IMR-90 (cell line): ENCODE measurements at regions not wholly inside any gene's neighbourhood (a gene's known extent, or its start where the extent isn't known, plus 50 kb on each side); places are given as distances from the start of the nearest gene placed in this dataset.

Experiments used
- ATAC-seq: fragments of 200-7000 bp; cut with Tn5 transposase; 2 replicates; pipeline ENCODE4 v1.9.1; 2020; ENCODE audit warnings: low read depth, mild to moderate bottlenecking, moderate library complexity
- BruUV-seq: library from RNA; stranded (reverse); fragments of 400-500 nt; replicated peaks from 2 replicates; lab custom pipeline; 2021; lab: Mats Ljungman, UMichigan
- CTCF ChIA-PET: fragments of 300-600 bp; formaldehyde crosslinking; extraction: SDS; loops from one replicate; lab custom pipeline; 2021; ENCODE audit warnings: antibody characterized with exemption; lab: Yijun Ruan, JAX
- POLR2A ChIA-PET: fragments of 300-600 bp; sonication (Branson Sonifier 250); formaldehyde crosslinking; loops from one replicate; lab custom pipeline; 2022; ENCODE audit warnings: antibody characterized with exemption; ENCODE audit not compliant: unreplicated experiment; lab: Charles Lee
- DNase-seq: peaks from one replicate; pipeline ENCODE4 v3.0.0; 2013
- H2AFZ ChIP-seq: replicated peaks from 2 replicates; pipeline ENCODE3; 2013; ENCODE audit warnings: low read length, mild to moderate bottlenecking; ENCODE audit not compliant: poor library complexity
- H2AK5ac ChIP-seq: 2 replicates; pipeline ENCODE4 v1.6.1; 2013; ENCODE audit warnings: low read depth, low read length, inconsistent platforms
- H2AK9ac ChIP-seq: replicated peaks from 2 replicates; pipeline ENCODE3; 2013; ENCODE audit warnings: mild to moderate bottlenecking, low read depth, low read length, moderate library complexity; ENCODE audit not compliant: poor library complexity
- H2BK120ac ChIP-seq: 2 replicates; pipeline ENCODE4 v1.6.1; 2013; ENCODE audit warnings: low read depth, low read length, inconsistent platforms
- H2BK15ac ChIP-seq: 3 replicates; pipeline ENCODE4 v1.6.1; 2013; ENCODE audit warnings: low read depth, low read length, inconsistent platforms
- H2BK20ac ChIP-seq: 2 replicates; pipeline ENCODE4 v1.6.1; 2013; ENCODE audit warnings: low read depth, mild to moderate bottlenecking, inconsistent platforms, low read length, moderate library complexity
- H2BK5ac ChIP-seq: 2 replicates; pipeline ENCODE4 v1.6.1; 2013; ENCODE audit warnings: mild to moderate bottlenecking, low read depth, low read length, inconsistent platforms; ENCODE audit not compliant: poor library complexity, severe bottlenecking
- H3K14ac ChIP-seq: replicated peaks from 2 replicates; pipeline ENCODE4 v1.6.1; 2013; ENCODE audit warnings: low read depth, low read length, inconsistent platforms
- H3K18ac ChIP-seq: 2 replicates; pipeline ENCODE4 v1.6.1; 2013; ENCODE audit warnings: low read depth, low read length, control low read depth
- H3K23ac ChIP-seq: 2 replicates; pipeline ENCODE4 v1.6.1; 2013; ENCODE audit warnings: low read depth, low read length, inconsistent platforms
- H3K27ac ChIP-seq: 2 replicates; pipeline ENCODE4 v1.5.1; 2013; ENCODE audit warnings: mild to moderate bottlenecking, control low read depth, low read length; ENCODE audit not compliant: insufficient read depth
- H3K27me3 ChIP-seq: 2 replicates; pipeline ENCODE4 v1.6.1; 2013; ENCODE audit warnings: low read length; ENCODE audit not compliant: control insufficient read depth, insufficient read depth
- H3K36me3 ChIP-seq: 2 replicates; pipeline ENCODE4 v1.6.1; 2013; ENCODE audit warnings: low read length, mixed read lengths; ENCODE audit not compliant: control insufficient read depth, insufficient read depth
- H3K4ac ChIP-seq: 2 replicates; pipeline ENCODE4 v1.6.1; 2013; ENCODE audit warnings: low read depth, low read length, inconsistent platforms
- H3K4me1 ChIP-seq: 2 replicates; pipeline ENCODE4 v1.6.1; 2013; ENCODE audit warnings: low read length, mixed read lengths; ENCODE audit not compliant: control insufficient read depth, insufficient read depth
- H3K4me2 ChIP-seq: 2 replicates; pipeline ENCODE4 v1.6.1; 2013; ENCODE audit warnings: low read depth, mild to moderate bottlenecking, control low read depth, low read length, moderate library complexity
- H3K4me3 ChIP-seq: 2 replicates; pipeline ENCODE4 v1.5.1; 2013; ENCODE audit warnings: low read depth, mild to moderate bottlenecking, control low read depth, low read length, moderate library complexity; ENCODE audit not compliant: insufficient read depth
- H3K56ac ChIP-seq: 2 replicates; pipeline ENCODE4 v1.6.1; 2013; ENCODE audit warnings: low read length, inconsistent platforms; ENCODE audit not compliant: insufficient read depth; ENCODE audit errors: extremely low read depth
- H3K79me1 ChIP-seq, 2 experiments: 2 replicates each; pipeline ENCODE4 v1.6.1; 2013; ENCODE audit warnings: low read length in 2 of 2, inconsistent platforms in 1 of 2, low read depth in 1 of 2
- H3K9ac ChIP-seq: 2 replicates; pipeline ENCODE4 v1.6.1; 2013; ENCODE audit warnings: low read depth, low read length, control low read depth
- H3K9me1 ChIP-seq: 2 replicates; pipeline ENCODE4 v1.6.1; 2013; ENCODE audit warnings: low read length, inconsistent platforms; ENCODE audit not compliant: insufficient read depth
- H3K9me3 ChIP-seq: 2 replicates; pipeline ENCODE4 v1.6.1; 2013; ENCODE audit warnings: low read length; ENCODE audit not compliant: control insufficient read depth, insufficient read depth
- H4K20me1 ChIP-seq: 2 replicates; pipeline ENCODE4 v1.6.1; 2013; ENCODE audit warnings: low read length, inconsistent platforms; ENCODE audit not compliant: insufficient read depth
- H4K5ac ChIP-seq: 2 replicates; pipeline ENCODE4 v1.6.1; 2013; ENCODE audit warnings: mild to moderate bottlenecking, low read depth, low read length, control low read depth
- H4K8ac ChIP-seq, 2 experiments: 2 replicates each; pipeline ENCODE4 v1.6.1; 2013; ENCODE audit warnings: low read depth in 2 of 2, low read length in 2 of 2, control low read depth in 1 of 2, inconsistent platforms in 1 of 2
- H4K91ac ChIP-seq: 2 replicates; pipeline ENCODE4 v1.6.1; 2013; ENCODE audit warnings: low read depth, low read length, inconsistent platforms; ENCODE audit not compliant: insufficient read depth
- BHLHE40 ChIP-seq: fragments of 150-350 bp; IDR thresholded peaks from 2 replicates; pipeline ENCODE4 v1.6.1; 2016; ENCODE audit warnings: mild to moderate bottlenecking, low read depth, low read length
- CEBPB ChIP-seq: IDR thresholded peaks from 2 replicates; pipeline ENCODE4 v1.6.1; 2012; ENCODE audit warnings: low read depth, low read length, improper control_type of control experiment
- CHD1 ChIP-seq: IDR thresholded peaks from 2 replicates; pipeline ENCODE4 v1.6.1; 2012; ENCODE audit warnings: low read depth, low read length, improper control_type of control experiment
- CTCF ChIP-seq: conservative IDR thresholded peaks from 2 replicates; pipeline ENCODE4 v1.5.1; 2012; ENCODE audit warnings: mild to moderate bottlenecking, low read depth, low read length, improper control_type of control experiment
- ELK1 ChIP-seq: fragments of 150-350 bp; IDR thresholded peaks from 2 replicates; pipeline ENCODE4 v1.6.1; 2016; ENCODE audit warnings: low read depth, mild to moderate bottlenecking, low read length, moderate library complexity, borderline replicate concordance
- FOS ChIP-seq: fragments of 150-350 bp; IDR thresholded peaks from 2 replicates; pipeline ENCODE4 v1.6.1; 2016; ENCODE audit warnings: low read depth, low read length
- MAFK ChIP-seq: IDR thresholded peaks from 2 replicates; pipeline ENCODE4 v1.6.1; 2012; ENCODE audit warnings: low read depth, low read length, improper control_type of control experiment
- MAZ ChIP-seq: IDR thresholded peaks from 2 replicates; pipeline ENCODE4 v1.6.1; 2012; ENCODE audit warnings: low read depth, mild to moderate bottlenecking, low read length, improper control_type of control experiment, moderate library complexity, borderline replicate concordance
- NFE2L2 ChIP-seq: fragments of 150-350 bp; IDR thresholded peaks from 2 replicates; pipeline ENCODE4 v1.6.1; 2016; ENCODE audit warnings: low read depth, mild to moderate bottlenecking, low read length
- POLR2A ChIP-seq: IDR thresholded peaks from 2 replicates; pipeline ENCODE4 v1.6.1; 2012; ENCODE audit warnings: mild to moderate bottlenecking, low read depth, low read length
- RAD21 ChIP-seq: IDR thresholded peaks from 2 replicates; pipeline ENCODE4 v1.6.1; 2012; ENCODE audit warnings: low read length, improper control_type of control experiment
- RCOR1 ChIP-seq: IDR thresholded peaks from 2 replicates; pipeline ENCODE4 v1.6.1; 2012; ENCODE audit warnings: mild to moderate bottlenecking, low read length, improper control_type of control experiment; ENCODE audit not compliant: insufficient replicate concordance
- RFX5 ChIP-seq: IDR thresholded peaks from 2 replicates; pipeline ENCODE4 v1.8.0; 2012; ENCODE audit warnings: low read depth, mild to moderate bottlenecking, low read length, moderate library complexity
- SMC3 ChIP-seq: fragments of 150-350 bp; IDR thresholded peaks from 2 replicates; pipeline ENCODE4 v1.6.1; 2016; ENCODE audit warnings: low read depth, mild to moderate bottlenecking, antibody characterized with exemption, low read length, moderate library complexity
- WGBS, 2 experiments: methylation state at CpG; one replicate each; pipeline versions ENCODE4 v1.1.5 to v1.1.7; 2013; ENCODE audit warnings: missing lambda C conversion rate in 2 of 2; ENCODE audit not compliant: insufficient read length in 1 of 2; ENCODE audit errors: extremely low coverage in 2 of 2; 5-methylcytosine and 5-hydroxymethylcytosine counted together
- dilution Hi-C: fragments of 300-500 bp; cut with HindIII; formaldehyde crosslinking; loops from one replicate; pipeline ENCODE4 v1.14.3; 2018; ENCODE audit warnings: low sequenced_read_pairs; ENCODE audit not compliant: unreplicated experiment
- in situ Hi-C: fragments of 300-500 bp; cut with MboI; formaldehyde crosslinking; loops from 3 replicates; pipeline ENCODE4 v1.14.3; 2019; ENCODE audit warnings: low sequenced_read_pairs, inconsistent platforms, mixed read lengths
- intact Hi-C: fragments of 100-400 bp; cut with micrococcal nuclease; formaldehyde crosslinking; loops from 2 replicates; pipeline ENCODE4 v1.10.0; 2022

DNA sequence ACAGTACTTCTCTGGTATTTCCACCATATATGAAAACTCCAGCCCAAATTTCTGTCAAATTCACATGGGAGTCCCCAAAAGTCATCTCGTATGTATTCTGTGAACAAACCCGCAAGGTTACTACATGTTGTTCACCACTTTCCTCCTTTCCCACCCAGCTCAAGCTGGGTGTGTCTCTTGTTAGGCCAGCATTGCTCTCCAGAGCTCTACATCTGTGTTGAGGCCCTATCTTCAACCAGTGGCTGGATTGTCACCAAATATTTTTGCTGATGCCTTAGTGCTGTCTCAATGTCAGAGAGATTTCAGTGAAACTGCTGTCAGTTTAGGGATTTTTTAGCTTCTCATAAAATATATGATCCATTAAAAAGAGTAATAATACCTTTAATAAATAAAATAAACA, 230.9 kb downstream of the BTG1 start:
- in situ Hi-C loops (no loop called here), intact Hi-C loops (no loop called here), dilution Hi-C loops (no loop called here)
- peak overlapping the region; percentile 43; the same call in 1 of the 2 replicates for H3K4ac ChIP-seq
- H3K27me3 ChIP-seq = no peaks in the 10 kb centered on the region
- no peak overlapping the region for H4K91ac ChIP-seq
- no peaks in the 10 kb centered on the region for H3K9me3 ChIP-seq
- no peaks in the 10 kb centered on the region for H3K36me3 ChIP-seq
- H3K56ac ChIP-seq = no peak overlapping the region
- H4K20me1 ChIP-seq = no peaks in the 10 kb centered on the region
- H2BK120ac ChIP-seq = no peak overlapping the region
- H2AK5ac ChIP-seq = no peak overlapping the region
- H3K9me1 ChIP-seq = no peaks in the 10 kb centered on the region; the same call in 1 of the 2 replicates
- peaks cover 2% of the 10 kb centered on the region; the same call in 1 of the 2 replicates for H3K4me1 ChIP-seq
- peak overlapping the region; percentile 28; the same call in 1 of the 2 replicates for H2BK20ac ChIP-seq
- WGBS, 2 experiments = 90% methylated on average over 2 of the region's 2 CpGs; no CpG with 5 or more reads in 1 of the 2 experiments
- H3K23ac ChIP-seq = no peak overlapping the region
- DNase-seq (no peak), ATAC-seq (no peak)
- no peak overlapping the region for H2BK5ac ChIP-seq
- ChIA-PET POLR2A (no interaction called here), CTCF (interaction anchor here (1.0 kb wide), 1 partner anchor 68 kb away, joined by 3 read pairs; no protein-coding TSS in a partner anchor)
- no peak overlapping the region for H3K4me3 ChIP-seq
- no peak for TF ChIP-seq SMC3
- no peak for TF ChIP-seq BHLHE40
- no peak for TF ChIP-seq MAFK
- no peak for TF ChIP-seq RCOR1
- no peak for TF ChIP-seq RAD21
- TF ChIP-seq CEBPB = no peak
- TF ChIP-seq ELK1 = no peak
- TF ChIP-seq NFE2L2 = no peak
- no peak for TF ChIP-seq RFX5
- TF ChIP-seq CHD1 = no peak
- TF ChIP-seq CTCF = no peak
- TF ChIP-seq FOS = no peak
- no peak for TF ChIP-seq MAZ
- TF ChIP-seq POLR2A = no peak
- no peak overlapping the region for H3K4me2 ChIP-seq
- no TSS peak for BruUV-seq
- no peak overlapping the region for H2AK9ac ChIP-seq
- no peak overlapping the region for H3K14ac ChIP-seq
- H3K18ac ChIP-seq = no peak overlapping the region
- H3K9ac ChIP-seq = no peak overlapping the region
- no peak overlapping the region for H4K5ac ChIP-seq
- H3K27ac ChIP-seq = no peak overlapping the region
- H2BK15ac ChIP-seq = no peak overlapping the region
- no peak overlapping the region for H4K8ac ChIP-seq
- H2AFZ ChIP-seq = no peak overlapping the region
- no peaks in the 10 kb centered on the region for H3K79me1 ChIP-seq
